NAMALWA (cell line): ENCODE measurements at regions not wholly inside any gene's neighbourhood (a gene's known extent, or its start where the extent isn't known, plus 50 kb on each side); places are given as distances from the start of the nearest gene placed in this dataset.
A peak's percentile ranks its signal among the peaks of the same experiment; 100 is the strongest.

Experiments
- DNase-seq: peaks from one replicate; pipeline ENCODE4 v3.0.0-alpha.2; 2015; ENCODE audit warnings: low spot score

DNA sequence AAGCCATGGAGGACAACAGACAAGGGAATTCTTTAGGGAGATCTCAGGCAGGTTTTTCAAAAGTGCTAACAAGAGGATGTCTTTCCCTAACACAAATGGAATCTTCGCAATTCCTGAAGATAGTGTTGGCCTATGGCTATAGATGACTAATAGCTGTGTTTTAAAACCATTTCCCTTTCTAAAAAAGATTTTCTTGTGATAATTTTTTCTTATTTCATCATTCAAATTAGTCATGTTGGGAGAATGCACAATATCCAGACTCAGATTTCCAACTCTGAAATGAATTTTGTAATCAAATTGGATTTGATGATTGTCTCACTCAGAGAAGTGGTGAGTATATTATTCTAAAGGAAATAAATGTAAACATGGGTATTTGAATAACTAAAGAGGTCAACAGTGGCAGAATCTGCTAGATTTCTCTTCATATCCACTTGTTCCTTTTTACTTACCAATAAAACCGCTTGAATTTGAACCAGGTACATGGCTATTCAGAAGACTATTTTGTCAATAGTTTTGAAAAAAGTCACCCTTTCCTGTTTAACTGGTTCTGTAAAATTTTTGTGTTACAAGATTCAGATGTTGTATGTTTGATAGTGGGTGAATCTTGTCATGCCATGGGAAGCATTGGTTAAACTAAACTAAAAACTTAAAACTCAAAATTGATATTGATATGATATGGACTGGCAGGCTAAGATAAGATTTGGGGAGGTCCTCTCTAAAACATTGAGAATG is 1223.7 kb upstream of the EYS start:
- DNase-seq, result no peak

DNA sequence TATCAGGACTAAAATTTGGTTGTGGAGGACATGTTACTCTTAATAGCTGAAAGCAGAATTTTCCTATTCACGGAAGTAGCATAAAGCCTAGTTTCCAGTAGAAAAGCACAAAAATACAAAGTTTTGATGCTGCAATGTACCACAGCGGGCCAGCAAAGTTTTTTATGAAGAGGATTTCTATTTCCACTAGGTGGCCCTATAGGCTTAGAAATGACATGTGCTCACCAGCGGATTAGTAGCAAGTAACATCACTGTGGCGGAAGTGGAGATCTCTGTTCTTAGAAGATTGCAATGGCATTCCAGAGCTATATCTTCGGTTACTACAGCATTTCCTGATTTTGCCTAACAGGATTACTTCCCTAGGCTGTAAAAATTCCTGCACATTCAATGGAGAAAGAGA is 1219.0 kb upstream of the EYS start:
- peak; percentile 31 for DNase-seq

DNA sequence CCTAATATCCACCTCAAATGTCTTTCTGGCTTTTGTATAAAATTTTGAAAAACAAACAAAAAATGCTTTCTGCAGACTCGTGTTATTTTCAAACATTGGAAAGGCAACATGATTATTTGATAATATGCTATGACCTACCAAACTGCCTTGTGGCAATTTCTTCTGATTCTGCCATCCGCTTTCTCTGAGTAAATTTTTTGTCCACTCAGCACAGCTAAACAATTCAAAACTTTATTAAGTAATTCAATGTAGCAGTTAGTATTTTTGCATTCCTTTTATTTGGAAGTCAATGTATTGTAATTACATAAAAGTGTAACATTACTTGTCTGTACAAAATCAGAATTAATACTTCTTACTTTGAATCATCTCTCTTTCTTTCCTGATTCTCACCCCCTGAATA is 1206.6 kb upstream of the EYS start:
- no peak for DNase-seq

DNA sequence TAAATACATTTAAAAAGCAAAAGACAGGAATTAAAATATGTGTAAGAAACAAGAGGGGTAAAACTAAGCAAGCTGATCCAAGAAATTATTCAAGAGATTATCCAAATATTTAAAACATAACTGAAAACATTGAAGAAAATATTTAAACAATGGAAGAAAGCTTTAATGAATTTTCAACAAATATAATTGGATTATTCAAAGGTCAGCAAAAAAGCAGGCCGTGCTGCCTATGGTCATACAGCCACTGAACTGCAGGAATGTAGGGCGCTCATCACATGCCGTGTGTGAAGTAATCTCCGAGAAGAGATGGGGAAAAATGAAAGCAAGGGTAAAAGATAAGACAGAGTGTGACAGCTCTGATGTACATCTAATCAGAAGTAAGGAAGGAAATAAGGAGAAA is 1195.4 kb upstream of the EYS start:
- DNase-seq, result no peak

DNA sequence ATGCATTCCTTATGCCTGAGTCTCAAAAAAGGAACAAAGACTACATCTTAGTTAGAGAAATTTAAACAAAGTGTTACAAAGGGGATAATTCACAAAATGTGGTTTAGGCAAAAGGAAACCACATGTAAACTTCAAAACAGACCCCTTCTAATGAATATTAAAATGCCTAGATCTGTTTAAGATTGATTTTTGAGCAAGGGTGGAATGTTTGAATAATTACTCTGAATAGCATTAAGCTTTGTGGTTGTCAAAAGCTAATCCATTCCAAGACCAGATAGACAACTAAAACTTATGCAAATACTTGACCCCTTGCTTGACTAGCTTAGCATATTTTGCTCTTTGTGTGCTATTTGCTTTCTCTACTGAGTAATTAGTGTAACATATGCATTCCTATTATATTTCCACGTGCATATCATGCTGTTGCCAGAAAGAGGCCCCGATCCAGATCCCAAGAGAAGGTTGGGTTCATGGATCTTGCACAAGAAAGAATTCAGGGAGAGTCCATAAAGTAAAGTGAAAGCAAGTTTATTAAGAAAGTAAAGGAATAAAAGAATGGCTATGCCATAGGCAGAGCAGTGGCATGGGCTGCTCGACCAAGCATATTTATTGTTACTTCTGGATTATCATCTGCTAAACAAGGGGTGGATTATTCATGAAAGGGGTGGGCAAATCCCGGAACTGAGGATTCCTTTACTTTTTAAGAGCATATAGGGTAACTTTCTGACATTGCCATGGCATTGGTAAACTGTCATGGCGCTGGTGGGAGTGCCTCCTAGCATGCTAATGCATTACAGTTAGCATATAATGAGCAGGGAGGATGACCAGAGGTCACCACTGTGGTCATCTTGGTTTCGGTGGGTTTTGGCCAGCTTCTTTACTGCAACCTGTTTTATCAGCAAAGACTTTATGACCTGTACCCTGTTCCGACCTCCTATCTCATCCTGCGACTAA is 1193.4 kb upstream of the EYS start:
- DNase-seq, result no peak

DNA sequence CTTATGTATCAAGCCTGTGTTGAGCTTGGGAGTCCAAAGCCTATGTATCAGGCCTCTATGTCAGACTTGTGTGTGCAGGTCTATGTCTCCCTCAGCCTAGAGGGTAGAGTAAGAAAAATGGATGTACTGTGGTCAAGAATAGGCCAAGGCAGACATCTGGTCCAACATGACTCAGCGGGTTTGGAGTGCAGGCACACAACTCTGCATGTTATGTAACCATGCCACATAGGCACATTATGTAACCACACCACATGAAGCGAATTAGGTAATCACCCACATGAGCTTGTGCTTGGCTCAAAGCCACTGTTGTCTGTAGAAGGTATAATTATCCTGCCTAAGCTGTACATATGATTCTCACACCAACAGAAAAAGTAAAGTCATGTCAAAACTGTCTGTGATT is 1190.5 kb upstream of the EYS start:
- peak; percentile 34 for DNase-seq

DNA sequence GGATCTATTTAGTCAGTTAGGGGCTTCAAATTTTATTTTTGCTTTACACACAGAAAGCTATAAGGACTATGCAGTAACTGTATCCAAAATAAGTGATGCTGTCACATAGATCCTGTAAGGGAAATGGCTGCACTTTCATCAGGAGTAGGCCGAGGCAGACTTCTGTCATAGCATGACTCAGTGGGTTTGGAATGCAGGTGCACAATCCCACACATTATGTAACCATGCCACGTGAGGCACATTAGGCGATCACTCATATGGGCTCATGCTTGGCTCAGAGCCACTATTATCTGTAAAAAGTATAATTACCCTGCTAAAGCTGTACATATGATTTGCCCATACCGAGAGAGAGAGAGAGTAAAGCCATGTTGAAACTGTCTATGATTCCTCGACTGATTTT is 1189.4 kb upstream of the EYS start:
- DNase-seq, result no peak

DNA sequence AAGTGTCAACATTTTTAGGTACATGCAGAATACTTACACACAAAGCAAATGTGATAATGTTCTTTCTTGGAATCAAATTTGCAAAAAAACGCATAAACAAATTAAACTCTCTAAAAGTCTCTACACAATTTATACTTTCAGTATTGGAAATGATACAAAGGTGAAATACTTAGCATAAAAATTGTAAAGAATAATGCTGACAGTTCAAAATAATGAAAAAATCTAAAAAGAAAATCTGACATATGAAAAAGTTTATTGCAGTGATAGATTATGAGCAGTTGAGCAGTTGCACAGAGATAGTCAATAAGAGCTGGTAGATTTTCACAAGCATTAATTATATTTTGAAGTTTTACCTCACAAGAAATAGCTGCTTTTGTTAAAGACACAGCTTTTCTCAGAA is 1176.4 kb upstream of the EYS start:
- DNase-seq, result no peak

DNA sequence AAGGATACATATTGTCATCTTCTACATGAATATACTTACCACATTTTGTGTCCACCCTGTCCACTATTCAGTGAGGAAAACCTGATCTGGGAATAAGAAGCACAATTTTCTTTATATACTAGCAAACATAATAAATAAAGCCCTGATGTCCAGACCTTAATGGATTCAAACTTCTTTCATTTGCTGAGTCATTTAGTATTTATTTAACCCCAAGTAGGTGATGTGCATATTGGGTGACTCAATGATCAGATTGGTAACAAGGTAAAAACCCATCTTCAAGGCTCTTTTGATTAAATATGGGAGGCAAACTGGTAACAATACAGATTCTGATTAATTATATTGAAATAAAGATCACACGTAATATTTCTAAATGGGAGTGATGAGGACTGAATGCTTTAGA is 1159.8 kb upstream of the EYS start:
- DNase-seq, result no peak

DNA sequence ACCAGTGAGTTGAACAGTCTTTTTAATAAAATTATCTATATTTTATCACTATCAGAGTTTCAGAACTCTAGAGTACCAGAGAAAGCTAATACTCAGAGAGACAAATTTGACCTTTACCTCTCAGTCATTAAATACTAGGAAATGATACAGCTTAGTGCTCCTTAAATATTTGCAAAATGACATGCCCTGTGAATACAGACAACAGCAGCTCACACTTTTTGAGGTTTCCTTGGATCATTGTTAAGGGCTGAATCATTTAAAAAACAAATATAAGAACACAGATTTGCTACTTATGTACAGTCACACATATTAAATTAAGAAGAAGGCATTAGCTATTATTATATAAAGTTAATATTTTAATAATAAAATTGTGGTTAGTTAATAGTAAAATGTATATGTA is 1158.7 kb upstream of the EYS start:
- no peak for DNase-seq

DNA sequence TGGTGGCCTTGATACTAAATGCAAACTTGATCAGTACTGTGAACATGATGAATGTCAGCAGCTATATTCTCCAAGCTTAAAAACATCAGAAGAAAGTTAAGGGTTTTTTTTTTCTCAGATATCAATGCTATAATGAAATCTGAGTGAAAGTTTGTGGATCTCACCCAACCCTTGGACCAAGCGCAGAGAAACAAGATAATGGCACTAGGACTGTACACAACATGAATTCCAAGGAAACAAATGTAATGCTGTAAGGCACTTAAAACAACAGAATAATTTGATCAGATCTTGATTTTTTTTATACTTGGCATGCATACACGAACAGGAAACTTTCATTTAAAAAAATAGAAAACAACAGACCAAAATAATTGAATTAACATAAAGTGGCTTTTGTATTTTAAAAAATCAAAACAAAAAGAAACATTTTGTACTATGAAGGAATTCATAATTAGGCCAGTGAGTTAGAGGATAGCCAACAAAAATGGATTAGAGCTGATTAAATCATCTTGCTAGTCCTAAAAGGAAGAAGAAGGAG is 1154.0 kb upstream of the EYS start:
- no peak for DNase-seq

DNA sequence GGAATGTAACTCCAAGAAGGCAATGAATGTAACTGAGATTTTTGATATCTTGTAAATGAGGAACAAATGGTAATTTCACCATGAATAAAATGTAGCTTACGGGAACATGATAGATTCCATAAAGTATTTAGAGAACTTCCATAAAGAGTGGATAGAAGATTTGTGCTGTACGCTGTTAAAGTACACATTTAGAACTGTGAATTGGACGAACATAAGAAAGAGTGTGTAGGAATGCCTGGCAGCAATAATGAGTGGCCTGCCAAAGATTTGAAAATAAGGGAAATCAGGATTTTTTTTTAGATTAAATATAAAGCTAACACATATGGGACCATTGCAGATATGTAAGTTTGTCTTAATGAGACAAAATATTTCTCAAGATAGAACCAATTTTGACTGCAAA is 1153.3 kb upstream of the EYS start:
- no peak for DNase-seq

DNA sequence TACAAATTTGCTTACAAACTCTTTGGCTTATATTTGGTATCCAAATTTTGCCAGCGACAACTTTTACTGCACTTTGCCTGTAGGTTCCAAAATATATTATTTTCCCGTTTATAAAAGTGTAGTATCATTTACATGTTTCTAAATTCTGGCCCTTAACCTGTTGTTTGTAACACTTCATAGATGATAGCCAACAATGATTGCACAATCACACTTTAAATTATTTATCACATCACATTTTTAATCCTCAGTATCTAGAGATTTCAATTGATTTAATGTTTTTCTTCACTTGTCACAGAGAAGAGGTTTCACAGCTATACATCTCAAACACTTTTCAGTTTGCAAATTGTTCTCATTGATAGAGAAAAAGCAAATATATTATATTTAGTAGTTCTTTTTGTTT is 1151.2 kb upstream of the EYS start:
- no peak for DNase-seq

DNA sequence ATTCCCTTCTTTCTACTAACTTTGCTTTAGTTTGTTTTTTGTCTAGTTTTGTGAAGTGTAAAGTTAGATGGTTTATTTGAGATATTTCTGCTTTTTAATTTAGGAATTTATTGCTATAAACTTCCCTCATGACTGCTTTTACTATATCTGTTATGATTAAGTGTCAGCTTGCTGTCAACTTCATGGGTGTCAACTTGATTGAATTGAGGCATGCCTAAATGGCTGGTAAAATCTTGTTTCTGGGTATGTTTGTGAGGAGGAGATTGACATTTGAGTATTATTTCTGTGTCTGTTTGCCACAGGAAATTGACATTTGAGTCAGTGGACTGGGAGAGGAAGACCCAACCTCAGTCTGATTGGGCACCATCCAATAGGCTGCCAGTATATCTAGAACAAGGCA is 1147.0 kb upstream of the EYS start:
- no peak for DNase-seq

DNA sequence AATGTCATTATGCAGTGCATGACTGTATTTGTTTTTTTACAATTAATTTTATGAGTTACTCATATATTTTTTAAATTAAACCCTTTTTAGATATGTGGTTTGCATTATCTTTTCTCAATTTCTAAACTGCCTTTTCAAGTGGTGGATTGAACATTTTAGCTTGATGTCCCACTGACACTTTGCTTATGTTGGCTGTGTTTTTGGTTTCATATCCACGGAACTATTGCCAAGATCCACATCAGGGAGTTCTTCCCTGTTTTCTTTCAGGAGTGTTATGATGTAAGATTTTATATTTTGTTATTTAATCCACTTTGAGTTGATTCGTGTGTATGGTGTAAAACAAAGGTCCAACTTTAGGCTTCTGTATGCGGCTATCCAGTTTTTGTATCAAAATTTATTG is 1144.9 kb upstream of the EYS start:
- no peak for DNase-seq

DNA sequence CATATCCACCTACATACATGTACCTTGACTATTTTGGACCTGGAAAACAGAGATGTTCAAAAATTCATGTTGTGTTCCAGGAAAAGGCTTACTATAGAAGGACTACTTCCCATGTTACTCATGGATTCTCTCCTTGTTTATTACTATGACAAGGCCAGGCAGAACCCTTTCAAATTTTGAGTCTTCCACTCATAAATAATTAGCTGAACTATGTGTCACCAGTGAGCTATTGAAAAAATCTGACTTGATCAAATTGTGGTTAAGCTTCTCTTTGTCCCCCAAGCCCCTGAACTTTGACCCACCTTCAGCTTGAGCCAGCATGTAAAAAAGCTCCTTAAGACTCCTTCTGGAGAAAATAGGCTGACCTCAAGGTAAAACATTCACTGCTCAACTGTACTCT is 1142.8 kb upstream of the EYS start:
- DNase-seq, result no peak

DNA sequence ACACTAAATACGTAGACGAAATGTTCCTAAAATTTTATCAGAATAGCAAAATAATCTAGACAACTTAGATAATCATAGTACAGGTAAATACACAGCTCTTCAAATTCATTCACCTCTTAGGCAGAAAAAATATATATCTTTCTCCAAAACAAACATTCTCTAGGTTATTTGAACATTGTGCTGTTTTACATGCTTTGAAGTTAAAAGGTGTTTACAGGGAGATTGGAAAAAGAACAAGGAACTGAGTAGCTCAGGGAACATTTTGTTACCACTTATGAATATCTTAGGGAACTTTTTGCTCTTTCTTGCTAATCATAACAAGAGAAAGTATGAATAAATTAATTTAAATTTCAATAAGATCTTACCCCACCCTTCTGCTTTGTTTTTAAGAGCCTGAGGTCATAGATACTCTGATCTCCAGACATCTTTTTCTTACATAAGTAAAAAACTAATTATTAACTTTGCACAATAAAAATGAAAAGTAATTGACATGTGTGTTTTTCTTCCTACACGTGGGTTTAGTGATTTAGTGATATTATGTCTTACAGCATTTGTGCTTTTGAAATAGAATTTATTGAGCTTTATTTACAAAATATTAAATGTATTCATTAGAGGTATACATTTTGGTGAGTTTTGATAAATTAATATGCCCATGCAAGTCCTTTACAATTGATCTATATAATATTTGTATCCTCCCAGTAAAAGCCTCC is 1141.4 kb upstream of the EYS start:
- no peak for DNase-seq

DNA sequence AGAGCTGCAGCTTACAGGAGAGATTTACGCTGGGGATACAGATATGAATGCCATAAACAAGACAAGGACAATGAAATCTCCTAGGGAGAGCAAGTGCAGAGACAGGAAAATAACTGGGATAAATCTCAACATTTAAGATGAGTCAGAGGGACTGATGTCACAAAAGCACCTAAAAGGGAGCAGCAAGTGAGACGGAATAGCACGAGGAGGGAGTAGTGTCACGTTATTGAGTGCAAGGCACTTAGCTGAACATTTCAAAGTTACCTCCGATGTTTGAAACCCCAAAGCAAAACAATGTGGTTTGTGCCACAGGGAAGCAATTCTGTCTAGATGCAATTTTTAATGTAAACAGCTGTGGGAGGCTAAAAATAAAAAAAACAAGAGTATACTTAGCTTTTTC is 1131.7 kb upstream of the EYS start:
- DNase-seq, result no peak

DNA sequence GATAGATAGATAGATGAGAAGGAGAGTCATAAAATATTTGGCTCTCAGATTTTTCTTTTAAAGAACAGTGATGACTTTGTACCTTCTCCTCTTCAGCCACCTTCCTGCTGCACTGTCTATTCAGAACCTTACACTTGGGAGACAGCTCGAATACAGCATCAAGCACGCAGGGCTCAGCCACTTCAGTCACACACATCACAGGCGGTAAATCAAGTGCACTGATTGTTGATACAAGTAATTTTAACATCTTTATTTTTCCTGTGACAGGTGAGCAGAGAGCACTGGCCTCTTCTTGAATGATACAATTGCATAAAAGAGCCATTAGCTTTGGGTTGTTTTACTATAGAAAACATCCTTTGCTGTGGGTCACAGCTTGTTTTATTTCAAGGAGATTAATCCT is 1118.5 kb upstream of the EYS start:
- no peak for DNase-seq

DNA sequence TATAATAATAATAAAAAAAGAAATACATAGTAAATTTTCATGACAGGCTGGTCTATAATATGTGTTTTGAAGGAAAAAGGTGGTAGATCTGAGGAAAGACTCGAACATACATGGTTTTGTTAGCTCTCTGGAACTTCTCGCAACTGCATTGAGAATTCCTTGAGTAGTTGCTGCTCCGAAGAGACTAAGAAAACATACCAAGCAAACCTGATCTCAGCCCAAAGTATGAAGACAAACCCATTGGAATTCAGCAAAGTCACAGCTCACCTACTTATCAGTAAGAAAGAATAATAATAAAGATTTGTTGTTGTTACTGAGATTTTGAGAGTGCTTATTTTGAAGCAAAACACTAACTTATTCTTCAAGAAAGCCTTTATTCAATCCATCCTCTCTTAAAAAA is 1107.1 kb upstream of the EYS start:
- DNase-seq, result no peak

DNA sequence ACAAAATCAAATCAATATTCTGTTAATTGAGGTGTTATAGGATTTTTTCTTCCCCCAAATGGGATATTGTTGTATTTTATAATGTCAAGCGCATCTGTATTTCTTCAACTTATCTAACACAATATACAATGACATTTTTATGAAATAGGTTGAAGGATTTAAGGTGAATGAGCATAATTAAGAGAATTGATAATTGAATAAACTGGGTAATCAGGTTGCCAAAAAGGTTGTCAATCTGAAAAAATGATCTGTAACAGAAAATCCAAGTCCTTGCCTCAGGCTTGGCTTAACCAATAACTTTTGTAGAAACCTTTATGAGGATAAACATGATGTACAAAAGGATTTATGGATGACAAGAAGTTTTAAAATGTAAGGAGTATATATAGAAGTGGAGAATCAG is 1101.7 kb upstream of the EYS start:
- DNase-seq, result no peak

DNA sequence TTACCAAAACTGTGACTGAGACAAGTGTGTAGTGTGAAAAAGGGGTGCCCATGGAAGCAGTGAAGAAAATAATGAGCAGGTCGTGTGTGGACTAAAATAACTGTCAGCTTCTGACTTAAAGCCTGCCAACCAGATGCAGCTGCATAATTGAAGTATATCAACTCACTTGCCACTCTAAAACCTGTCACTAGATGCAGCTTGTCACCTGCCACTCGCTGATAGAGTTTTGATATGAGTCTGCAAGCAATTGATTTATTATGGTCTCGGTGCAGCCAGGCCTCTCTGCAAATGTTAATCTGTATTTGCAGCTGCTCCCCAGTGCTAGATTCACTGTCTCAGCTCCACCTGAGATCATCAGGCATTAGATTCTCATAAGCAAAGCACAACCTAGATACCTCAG is 1090.0 kb upstream of the EYS start:
- no peak for DNase-seq

DNA sequence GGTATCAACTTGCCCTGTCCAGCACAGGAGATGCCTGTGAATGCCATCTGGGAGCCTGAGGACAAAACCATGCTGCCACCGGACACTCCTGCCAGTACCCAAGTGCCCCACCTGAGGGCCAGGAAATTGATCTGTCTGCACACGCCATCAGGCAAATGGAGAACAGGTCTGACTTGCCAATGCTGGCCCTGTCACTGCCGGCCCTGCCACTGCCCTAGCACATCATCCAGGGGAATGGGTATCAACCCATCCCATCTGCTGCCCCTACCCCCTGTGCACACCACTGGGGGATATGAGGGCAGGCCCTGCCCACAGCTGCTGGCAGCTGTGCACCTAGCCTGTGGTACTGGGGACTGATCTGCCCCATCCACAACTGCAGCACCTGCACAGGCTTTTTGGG is 1081.6 kb upstream of the EYS start:
- no peak for DNase-seq
